MCF 10A (cell line): ENCODE measurements at regions not wholly inside any gene's neighbourhood (a gene's known extent, or its start where the extent isn't known, plus 50 kb on each side); places are given as distances from the start of the nearest gene placed in this dataset.
A peak's percentile ranks its signal among the peaks of the same experiment; 100 is the strongest.

Experiments
- BruUV-seq: library from RNA; stranded (reverse); fragments of 400-500 nt; replicated peaks from 2 replicates; lab custom pipeline; 2021; lab: Mats Ljungman, UMichigan
- CTCF ChIA-PET: fragments of 300-600 bp; sonication (Branson Sonifier 250); formaldehyde crosslinking; extraction: SDS; loops from one replicate; lab custom pipeline; 2021; ENCODE audit warnings: antibody characterized with exemption, inconsistent platforms; lab: Yijun Ruan, JAX
- POLR2A ChIA-PET: fragments of 300-600, 350-650 bp; sonication (Branson Sonifier 250); formaldehyde crosslinking; extraction: SDS; loops from one replicate; lab custom pipeline; 2020; ENCODE audit warnings: antibody characterized with exemption, inconsistent platforms; lab: Yijun Ruan, JAX
- DNase-seq: peaks from one replicate; pipeline ENCODE4 v3.0.0-alpha.2; 2018; ENCODE audit not compliant: unreplicated experiment
- H3K27ac Mint-ChIP-seq: one replicate; pipeline ENCODE4 v1.8.0; 2022; ENCODE audit warnings: mild to moderate bottlenecking, low read depth, mixed read lengths; ENCODE audit not compliant: unreplicated experiment
- H3K27me3 Mint-ChIP-seq: one replicate; pipeline ENCODE4 v1.8.0; 2022; ENCODE audit warnings: mixed read lengths; ENCODE audit not compliant: insufficient read depth, unreplicated experiment
- H3K36me3 Mint-ChIP-seq: one replicate; pipeline ENCODE4 v1.8.0; 2022; ENCODE audit warnings: mild to moderate bottlenecking, moderate library complexity, mixed read lengths; ENCODE audit not compliant: insufficient read depth, unreplicated experiment
- H3K4me1 Mint-ChIP-seq: one replicate; pipeline ENCODE4 v1.8.0; 2022; ENCODE audit warnings: mixed read lengths; ENCODE audit not compliant: insufficient read depth, unreplicated experiment
- H3K4me3 Mint-ChIP-seq: one replicate; pipeline ENCODE4 v1.8.0; 2022; ENCODE audit warnings: mild to moderate bottlenecking, moderate library complexity, mixed read lengths; ENCODE audit not compliant: unreplicated experiment
- H3K9me3 Mint-ChIP-seq: one replicate; pipeline ENCODE4 v1.8.0; 2022; ENCODE audit warnings: mixed read lengths; ENCODE audit not compliant: unreplicated experiment
- intact Hi-C: fragments of 100-400 bp; cut with micrococcal nuclease; formaldehyde crosslinking; loops from 2 replicates; pipeline ENCODE4 v1.14.1; 2022
- TF ChIP-seq, protein P1 (sequence below): fragments of 200-600 bp; IDR thresholded peaks from one replicate; pipeline ENCODE4 v1.8.0; 2022; ENCODE audit warnings: antibody characterized with exemption, mild to moderate bottlenecking; ENCODE audit not compliant: unreplicated experiment

DNA sequence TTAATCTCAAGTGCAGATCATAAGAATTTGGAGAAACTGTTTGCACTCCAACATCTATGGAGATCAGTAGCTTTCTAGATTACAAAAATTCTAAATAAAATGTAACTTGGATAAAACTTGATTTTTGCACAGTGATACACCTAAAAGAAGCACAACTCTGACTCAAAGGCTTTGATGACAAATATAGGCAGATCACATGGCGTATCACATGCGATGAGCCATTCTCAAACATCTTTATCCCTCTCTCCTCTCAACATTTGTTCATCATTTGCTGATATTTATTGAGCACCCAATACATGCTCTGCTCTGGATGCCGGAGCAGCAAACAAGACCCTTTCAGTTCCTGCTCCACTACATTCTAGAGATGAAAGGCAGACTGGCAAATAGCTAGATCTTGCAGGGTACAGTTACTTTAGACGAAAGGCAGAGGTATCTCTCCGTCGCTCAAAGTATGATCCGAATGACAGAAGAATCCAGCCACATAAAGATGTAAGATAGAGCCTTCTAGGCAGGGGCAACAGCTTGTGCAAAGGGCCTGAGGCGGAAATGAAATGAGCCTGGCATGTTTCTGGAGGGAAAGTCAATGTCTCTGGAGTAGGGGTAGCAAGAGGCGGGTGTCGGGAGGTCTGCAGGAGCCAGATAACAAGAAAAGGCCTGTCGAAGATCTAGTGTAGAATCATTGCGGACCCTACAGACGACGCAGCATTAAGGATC, 145.8 kb upstream of the ERRFI1 start:
- TF ChIP-seq, protein P1, sequence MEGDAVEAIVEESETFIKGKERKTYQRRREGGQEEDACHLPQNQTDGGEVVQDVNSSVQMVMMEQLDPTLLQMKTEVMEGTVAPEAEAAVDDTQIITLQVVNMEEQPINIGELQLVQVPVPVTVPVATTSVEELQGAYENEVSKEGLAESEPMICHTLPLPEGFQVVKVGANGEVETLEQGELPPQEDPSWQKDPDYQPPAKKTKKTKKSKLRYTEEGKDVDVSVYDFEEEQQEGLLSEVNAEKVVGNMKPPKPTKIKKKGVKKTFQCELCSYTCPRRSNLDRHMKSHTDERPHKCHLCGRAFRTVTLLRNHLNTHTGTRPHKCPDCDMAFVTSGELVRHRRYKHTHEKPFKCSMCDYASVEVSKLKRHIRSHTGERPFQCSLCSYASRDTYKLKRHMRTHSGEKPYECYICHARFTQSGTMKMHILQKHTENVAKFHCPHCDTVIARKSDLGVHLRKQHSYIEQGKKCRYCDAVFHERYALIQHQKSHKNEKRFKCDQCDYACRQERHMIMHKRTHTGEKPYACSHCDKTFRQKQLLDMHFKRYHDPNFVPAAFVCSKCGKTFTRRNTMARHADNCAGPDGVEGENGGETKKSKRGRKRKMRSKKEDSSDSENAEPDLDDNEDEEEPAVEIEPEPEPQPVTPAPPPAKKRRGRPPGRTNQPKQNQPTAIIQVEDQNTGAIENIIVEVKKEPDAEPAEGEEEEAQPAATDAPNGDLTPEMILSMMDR, result no peak
- ChIA-PET CTCF (interaction anchor here (0.7 to 1.6 kb wide), 5 partner anchors 23 to 189 kb away, joined by 3 read pairs; no protein-coding TSS in a partner anchor), POLR2A (interaction anchor here (0.7 to 2.4 kb wide), 12 partner anchors 10 to 167 kb away, joined by 3 to 10 read pairs (median 4); no protein-coding TSS in a partner anchor)
- H3K36me3 Mint-ChIP-seq, result no peaks in the 10 kb centered on the region
- H3K9me3 Mint-ChIP-seq, result no peaks in the 10 kb centered on the region
- H3K4me1 Mint-ChIP-seq, result peaks cover 20% of the 10 kb centered on the region
- intact Hi-C loops, result no loop called here
- no TSS peak for BruUV-seq
- no peak for DNase-seq
- H3K27me3 Mint-ChIP-seq, result no peaks in the 10 kb centered on the region
- no peak overlapping the region for H3K4me3 Mint-ChIP-seq
- H3K27ac Mint-ChIP-seq, result no peak overlapping the region

DNA sequence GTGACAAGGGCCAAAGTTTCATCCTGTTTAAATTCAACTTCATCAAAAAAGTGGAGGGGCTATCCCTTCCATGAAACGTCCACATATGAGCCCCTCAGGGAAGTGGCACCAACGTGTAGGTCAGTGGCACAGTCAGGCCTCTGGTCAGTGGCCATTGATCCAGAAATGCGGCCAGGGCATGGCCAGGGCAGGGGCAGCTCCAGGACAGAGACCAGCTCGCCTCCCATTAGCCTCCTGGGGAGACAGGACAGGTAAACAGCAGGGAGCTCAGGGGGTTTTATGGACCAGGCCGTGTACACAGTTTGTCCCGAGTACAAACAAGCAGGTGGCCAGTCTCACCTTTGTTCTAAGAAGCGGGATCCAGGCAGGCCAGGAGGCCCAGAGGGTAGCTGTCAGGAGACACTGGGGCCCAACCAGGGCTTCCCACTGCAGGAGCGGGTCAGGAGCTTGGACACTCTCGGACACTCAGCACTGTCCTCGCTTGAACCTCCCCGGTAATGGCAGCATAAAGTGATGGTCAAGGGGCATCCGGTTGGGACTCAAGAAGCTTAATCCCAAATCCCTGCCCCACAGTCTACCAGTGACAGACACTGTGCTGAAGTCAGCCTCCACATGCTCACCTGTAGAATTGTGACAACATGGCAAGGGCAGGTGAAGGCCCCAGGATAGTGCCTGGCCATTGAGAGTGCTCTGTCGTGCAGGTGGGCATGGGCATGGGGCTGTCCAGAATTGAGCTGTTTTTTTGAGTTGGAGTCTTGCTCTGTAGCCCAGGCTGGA, 144.1 kb upstream of the ERRFI1 start:
- Mint-ChIP-seq H3K9me3 (no peaks in the 10 kb centered on the region), H3K4me1 (peaks cover 25% of the 10 kb centered on the region), H3K27ac (peak overlapping the region; percentile 94), H3K27me3 (no peaks in the 10 kb centered on the region), H3K4me3 (no peak overlapping the region), H3K36me3 (no peaks in the 10 kb centered on the region)
- BruUV-seq, result no TSS peak
- ChIA-PET POLR2A (interaction anchor here (0.7 to 2.7 kb wide), 15 partner anchors 12 to 152 kb away, joined by 3 to 19 read pairs (median 4); no protein-coding TSS in a partner anchor), CTCF (interaction anchor here (0.8 kb wide), 1 partner anchor 93 kb away, joined by 3 read pairs; no protein-coding TSS in a partner anchor)
- no peak for DNase-seq
- intact Hi-C loops, result no loop called here
- TF ChIP-seq, protein P1, result no peak

DNA sequence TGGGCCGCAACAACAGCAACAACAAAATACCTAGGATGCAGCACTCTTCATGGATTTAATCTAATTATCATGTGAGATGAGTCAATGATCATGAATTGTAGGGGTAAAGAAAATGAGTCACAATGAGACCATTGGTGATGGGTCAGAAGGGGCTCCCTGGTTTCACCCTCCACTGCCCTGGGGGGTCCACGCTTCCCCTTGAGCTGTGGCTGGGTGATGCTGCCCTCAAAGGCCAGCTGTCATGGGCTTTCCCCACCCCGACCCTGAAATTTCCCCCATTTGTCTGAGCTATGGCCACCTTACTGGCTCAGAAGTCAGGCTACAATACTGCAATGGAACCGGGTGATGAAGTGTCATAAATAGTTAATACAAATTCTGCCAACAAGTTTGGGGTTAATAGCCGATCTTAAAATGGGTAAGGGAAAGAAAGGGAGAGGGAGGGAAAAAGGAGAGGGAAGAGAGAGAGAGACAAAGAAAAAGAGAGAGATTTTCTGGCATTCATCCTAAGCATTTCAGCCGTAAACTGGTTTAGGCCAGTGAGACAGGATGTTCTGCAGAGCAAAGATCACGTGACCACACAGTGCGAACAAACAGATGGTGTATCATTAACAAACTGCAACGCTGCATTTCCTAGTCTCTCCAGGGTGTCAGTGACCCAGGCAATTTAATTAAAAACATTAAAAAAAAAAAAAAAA, 143.4 kb upstream of the ERRFI1 start:
- Mint-ChIP-seq H3K4me3 (peak overlapping the region; percentile 38), H3K36me3 (no peaks in the 10 kb centered on the region), H3K27me3 (no peaks in the 10 kb centered on the region), H3K9me3 (no peaks in the 10 kb centered on the region), H3K27ac (peak overlapping the region; percentile 94), H3K4me1 (peaks cover 21% of the 10 kb centered on the region)
- POLR2A ChIA-PET, result interaction anchor here (0.6 to 2.7 kb wide), 15 partner anchors 13 to 145 kb away, joined by 3 to 19 read pairs (median 4); no protein-coding TSS in a partner anchor
- TSS peak; percentile 45 for BruUV-seq
- CTCF ChIA-PET, result interaction anchor here (0.7 to 1.5 kb wide), 4 partner anchors 13 to 139 kb away, joined by 3 to 5 read pairs (median 4); no protein-coding TSS in a partner anchor
- intact Hi-C loops, result no loop called here
- DNase-seq, result peak; percentile 77
- TF ChIP-seq, protein P1, result no peak
